Neuronal stem cell (in vitro differentiated cells): ENCODE measurements at regions not wholly inside any gene's neighbourhood (a gene's known extent, or its start where the extent isn't known, plus 50 kb on each side); places are given as distances from the start of the nearest gene placed in this dataset.

Experiments
- DNase-seq: peaks from one replicate; pipeline ENCODE4 v3.0.0-alpha.2; 2013; ENCODE audit warnings: low spot score
- H2AFZ ChIP-seq: one replicate; pipeline ENCODE4 v1.6.1; 2013; ENCODE audit warnings: mild to moderate bottlenecking, low read length, inconsistent platforms
- H2AK5ac ChIP-seq: 2 replicates; pipeline ENCODE4 v1.6.1; 2013; ENCODE audit warnings: low read depth, mild to moderate bottlenecking, inconsistent platforms, low read length, moderate library complexity, mixed read lengths
- H2BK120ac ChIP-seq: 2 replicates; pipeline ENCODE4 v1.6.1; 2013; ENCODE audit warnings: low read depth, mild to moderate bottlenecking, inconsistent platforms, low read length, moderate library complexity, mixed read lengths
- H2BK12ac ChIP-seq: one replicate; pipeline ENCODE4 v1.6.1; 2013; ENCODE audit warnings: low read length, inconsistent platforms
- H2BK15ac ChIP-seq: 2 replicates; pipeline ENCODE4 v1.6.1; 2013; ENCODE audit warnings: mild to moderate bottlenecking, low read length, inconsistent platforms, mixed read lengths
- H2BK5ac ChIP-seq: one replicate; pipeline ENCODE4 v1.6.1; 2013; ENCODE audit warnings: inconsistent platforms, mild to moderate bottlenecking, low read length, moderate library complexity
- H3K14ac ChIP-seq: one replicate; pipeline ENCODE4 v1.6.1; 2013; ENCODE audit warnings: low read length, inconsistent platforms
- H3K18ac ChIP-seq: 2 replicates; pipeline ENCODE4 v1.6.1; 2013; ENCODE audit warnings: low read length, inconsistent platforms
- H3K23ac ChIP-seq: 2 replicates; pipeline ENCODE4 v1.6.1; 2013; ENCODE audit warnings: low read depth, mild to moderate bottlenecking, mixed read lengths, low read length, inconsistent platforms; ENCODE audit not compliant: poor library complexity
- H3K27ac ChIP-seq: replicated peaks from 3 replicates; pipeline ENCODE4 v1.5.1; 2013; ENCODE audit warnings: low read length, inconsistent platforms
- H3K27me3 ChIP-seq, 3 experiments: 2 replicates each; pipeline ENCODE4 v1.6.1; 2013; ENCODE audit warnings: low read length in 3 of 3, mild to moderate bottlenecking in 2 of 3, inconsistent platforms in 1 of 3, low read depth in 1 of 3, mixed read lengths in 1 of 3, moderate library complexity in 1 of 3; ENCODE audit not compliant: control insufficient read depth in 3 of 3, insufficient read depth in 3 of 3
- H3K36me3 ChIP-seq, 2 donors: replicated peaks in 1 of 2; 2 replicates each; pipeline ENCODE4 v1.6.1; 2013; ENCODE audit warnings: low read length in 2 of 2; ENCODE audit not compliant: control insufficient read depth in 2 of 2, insufficient read depth in 2 of 2
- H3K4ac ChIP-seq: 2 replicates; pipeline ENCODE4 v1.6.1; 2013; ENCODE audit warnings: inconsistent platforms, mild to moderate bottlenecking, low read length, moderate library complexity
- H3K4me1 ChIP-seq, 2 donors: 1 replicate in 1 of 2; 2 replicates in 1 of 2; pipeline ENCODE4 v1.6.1; 2013; ENCODE audit warnings: low read length in 2 of 2, low read depth in 1 of 2; ENCODE audit not compliant: control insufficient read depth in 2 of 2, insufficient read depth in 1 of 2
- H3K4me2 ChIP-seq: one replicate; pipeline ENCODE4 v1.6.1; 2013; ENCODE audit warnings: mild to moderate bottlenecking, low read length, inconsistent platforms; ENCODE audit not compliant: insufficient read depth, poor library complexity, severe bottlenecking
- H3K4me3 ChIP-seq, 2 donors: 2 replicates each; pipeline ENCODE4 v1.5.1; 2013; ENCODE audit warnings: low read length in 2 of 2, mild to moderate bottlenecking in 2 of 2, inconsistent platforms in 1 of 2, moderate library complexity in 1 of 2
- H3K79me1 ChIP-seq: one replicate; pipeline ENCODE4 v1.6.1; 2013; ENCODE audit warnings: low read depth, mild to moderate bottlenecking, inconsistent platforms, low read length, moderate library complexity
- H3K9ac ChIP-seq: one replicate; pipeline ENCODE4 v1.6.1; 2013; ENCODE audit warnings: mild to moderate bottlenecking, low read depth, low read length, inconsistent platforms; ENCODE audit not compliant: poor library complexity
- H3K9me3 ChIP-seq, 2 donors: replicated peaks in 1 of 2; 2 replicates each; pipeline versions ENCODE3 to v1.6.1; 2013; ENCODE audit warnings: low read length in 2 of 2, mild to moderate bottlenecking in 2 of 2, inconsistent platforms in 1 of 2, low read depth in 1 of 2, mixed read lengths in 1 of 2, moderate library complexity in 1 of 2; ENCODE audit not compliant: control insufficient read depth in 2 of 2, insufficient read depth in 1 of 2
- H4K8ac ChIP-seq: one replicate; pipeline ENCODE4 v1.6.1; 2013; ENCODE audit warnings: low read depth, mild to moderate bottlenecking, inconsistent platforms, low read length, moderate library complexity
- H4K91ac ChIP-seq: one replicate; pipeline ENCODE4 v1.6.1; 2013; ENCODE audit warnings: low read length, low read depth, mild to moderate bottlenecking, inconsistent platforms; ENCODE audit not compliant: poor library complexity
- WGBS, 2 donors: extraction: QIAGEN DNeasy Blood & Tissue Kit; methylation state at CpG; one replicate each; pipeline ENCODE4 v1.1.7; 2013; ENCODE audit warnings: missing lambda C conversion rate in 2 of 2, mixed read lengths in 1 of 2; ENCODE audit not compliant: insufficient read length in 2 of 2, insufficient replicate concordance in 1 of 2; ENCODE audit errors: extremely low coverage in 2 of 2; 5-methylcytosine and 5-hydroxymethylcytosine counted together

DNA sequence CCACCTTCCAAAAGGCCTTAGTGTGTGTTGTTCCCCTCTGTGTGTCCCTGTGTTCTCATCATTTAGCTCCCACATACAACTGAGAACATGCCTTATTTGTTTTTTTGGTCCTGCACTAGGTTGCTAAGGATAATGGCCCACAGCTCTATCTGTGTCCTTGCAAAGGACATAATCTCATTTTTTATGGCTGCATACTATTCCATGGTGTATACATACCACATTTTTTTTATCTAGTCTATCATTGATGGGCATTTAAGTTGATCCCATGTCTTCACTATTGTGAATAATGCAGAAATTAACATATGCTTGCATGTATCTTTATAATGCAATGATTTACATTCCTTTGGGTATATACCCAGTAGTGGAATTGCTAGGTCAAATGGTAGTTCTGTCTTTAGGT lies 645.7 kb downstream of the PDCD6IP start:
- peaks cover 0 to 2% of the 10 kb centered on the region in 2 donors for H3K9me3 ChIP-seq
- no peak overlapping the region for H3K18ac ChIP-seq
- H3K79me1 ChIP-seq, result no peaks in the 10 kb centered on the region
- no peak overlapping the region for H3K4me2 ChIP-seq
- no peak overlapping the region for H3K23ac ChIP-seq
- no peak overlapping the region for H2AK5ac ChIP-seq
- H3K27me3 ChIP-seq, result no peaks in the 10 kb centered on the region
- DNase-seq, result no peak
- no peak overlapping the region for H2AFZ ChIP-seq
- no peaks in the 10 kb centered on the region for H3K4me1 ChIP-seq
- H3K36me3 ChIP-seq, result no peaks in the 10 kb centered on the region
- no peak overlapping the region for H2BK120ac ChIP-seq
- H3K9ac ChIP-seq, result no peak overlapping the region
- no peak overlapping the region for H2BK5ac ChIP-seq
- no peak overlapping the region for H2BK12ac ChIP-seq
- H3K4me3 ChIP-seq, result no peak overlapping the region
- no peak overlapping the region for H3K14ac ChIP-seq
- H4K91ac ChIP-seq, result no peak overlapping the region
- no peak overlapping the region for H2BK15ac ChIP-seq
- no peak overlapping the region for H3K4ac ChIP-seq
- H3K27ac ChIP-seq, result no peak overlapping the region
- no peak overlapping the region for H4K8ac ChIP-seq

DNA sequence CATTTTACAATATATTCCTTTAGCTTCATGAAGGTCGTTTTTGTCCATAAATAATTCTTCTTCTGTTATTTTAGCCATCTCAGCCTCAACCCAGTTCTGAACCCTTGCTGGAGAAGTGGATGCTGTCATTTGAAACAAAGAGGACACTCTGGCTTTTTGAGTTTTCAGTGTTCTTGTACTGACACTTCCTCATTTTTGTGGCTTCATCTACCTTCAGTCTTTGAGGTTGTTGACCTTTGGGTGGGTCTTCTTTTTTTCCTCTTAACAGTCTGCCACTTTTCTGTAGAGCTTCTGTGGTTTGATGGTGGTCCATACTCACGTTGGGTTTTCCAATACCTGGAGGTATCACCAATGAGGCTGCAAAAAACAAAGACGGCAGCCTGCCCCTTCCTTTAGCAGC lies 650.9 kb downstream of the PDCD6IP start:
- Histone ChIP-seq H2AFZ (no peak overlapping the region), H3K27me3 (no peaks in the 10 kb centered on the region), H2BK5ac (no peak overlapping the region), H3K4me2 (no peak overlapping the region), H3K4me3 (no peak overlapping the region), H3K36me3 (no peaks in the 10 kb centered on the region), H3K79me1 (no peaks in the 10 kb centered on the region), H2BK120ac (no peak overlapping the region), H2AK5ac (no peak overlapping the region), H3K23ac (no peak overlapping the region), H3K27ac (no peak overlapping the region), H3K4me1 (no peaks in the 10 kb centered on the region), H3K18ac (no peak overlapping the region), H2BK12ac (no peak overlapping the region), H3K9ac (no peak overlapping the region), H2BK15ac (no peak overlapping the region), H3K4ac (no peak overlapping the region), H3K9me3 (no peaks in the 10 kb centered on the region), H4K8ac (no peak overlapping the region), H3K14ac (no peak overlapping the region), H4K91ac (no peak overlapping the region)
- WGBS, 2 donors, result no CpG with 5 or more reads among the region's 3 CpGs
- no peak for DNase-seq

DNA sequence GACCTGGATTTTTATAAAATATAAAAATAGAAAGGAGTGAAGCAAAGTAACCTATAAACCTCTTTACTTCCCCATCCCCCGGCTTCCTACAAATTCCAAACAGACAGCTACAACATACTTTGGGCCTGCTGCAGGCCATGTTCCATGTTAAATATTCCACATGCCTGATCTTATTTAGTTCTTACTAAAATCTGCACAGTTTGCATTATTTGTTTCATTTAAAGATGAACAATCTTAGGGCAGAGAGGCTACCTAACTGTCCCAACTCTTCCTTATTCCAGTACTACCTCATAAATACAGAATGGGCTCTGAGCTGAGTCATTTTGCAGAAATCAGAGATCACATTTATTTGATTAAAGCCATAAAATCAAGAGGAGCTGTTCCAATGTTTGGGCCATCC lies 665.0 kb downstream of the PDCD6IP start:
- no peak for DNase-seq
- no peak overlapping the region for H3K4me3 ChIP-seq
- no peak overlapping the region for H3K27ac ChIP-seq
- no peak overlapping the region for H2BK12ac ChIP-seq
- no peaks in the 10 kb centered on the region for H3K79me1 ChIP-seq
- H3K4me2 ChIP-seq, result no peak overlapping the region
- no peaks in the 10 kb centered on the region for H3K27me3 ChIP-seq
- H3K14ac ChIP-seq, result no peak overlapping the region
- no peak overlapping the region for H3K4ac ChIP-seq
- H3K4me1 ChIP-seq, result no peaks in the 10 kb centered on the region
- no peak overlapping the region for H2BK120ac ChIP-seq
- WGBS, 2 donors, result no CpG with 5 or more reads among the region's 1 CpG
- no peak overlapping the region for H2BK15ac ChIP-seq
- no peak overlapping the region for H2BK5ac ChIP-seq
- no peak overlapping the region for H3K18ac ChIP-seq
- H3K9me3 ChIP-seq, result peaks cover 0 to 3% of the 10 kb centered on the region in 2 donors
- no peak overlapping the region for H3K23ac ChIP-seq
- no peak overlapping the region for H2AFZ ChIP-seq
- H4K91ac ChIP-seq, result no peak overlapping the region
- H2AK5ac ChIP-seq, result no peak overlapping the region
- no peak overlapping the region for H4K8ac ChIP-seq
- no peaks in the 10 kb centered on the region for H3K36me3 ChIP-seq
- no peak overlapping the region for H3K9ac ChIP-seq

DNA sequence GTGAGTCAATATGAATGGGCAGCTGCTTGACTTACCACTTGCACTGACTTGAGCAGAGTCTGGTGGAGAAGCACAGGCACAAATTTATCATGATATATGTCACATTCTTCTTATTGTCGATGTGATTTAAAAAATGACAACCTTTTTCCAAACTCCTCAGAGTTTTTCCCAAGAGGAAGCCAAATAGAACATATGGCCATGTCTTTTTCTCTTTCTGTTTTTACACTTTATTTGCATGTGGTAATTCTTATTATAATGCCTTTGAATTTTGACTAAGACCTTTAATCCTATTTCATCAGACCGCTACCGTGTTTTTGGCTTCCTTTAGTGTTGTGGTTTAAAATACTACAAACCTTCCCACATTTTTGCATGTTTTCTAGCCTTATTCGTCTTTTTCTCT lies 666.2 kb downstream of the PDCD6IP start:
- Histone ChIP-seq H3K27ac (no peak overlapping the region), H3K9ac (no peak overlapping the region), H3K4me2 (no peak overlapping the region), H3K14ac (no peak overlapping the region), H3K18ac (no peak overlapping the region), H3K4ac (no peak overlapping the region), H3K36me3 (no peaks in the 10 kb centered on the region), H3K4me3 (no peak overlapping the region), H3K27me3 (no peaks in the 10 kb centered on the region), H2BK120ac (no peak overlapping the region), H4K91ac (no peak overlapping the region), H2BK15ac (no peak overlapping the region), H2AK5ac (no peak overlapping the region), H2AFZ (no peak overlapping the region), H3K9me3 (peaks cover 0 to 3% of the 10 kb centered on the region in 2 donors), H3K23ac (no peak overlapping the region), H3K79me1 (no peaks in the 10 kb centered on the region), H3K4me1 (no peaks in the 10 kb centered on the region), H2BK12ac (no peak overlapping the region), H4K8ac (no peak overlapping the region), H2BK5ac (no peak overlapping the region)
- no peak for DNase-seq
- no CpG with 5 or more reads among the region's 4 CpGs for WGBS, 2 donors
